ENCODE measurements at regions not wholly inside any gene's neighbourhood (a gene's known extent, or its start where the extent isn't known, plus 50 kb on each side); places are given as distances from the start of the nearest gene placed in this dataset.

DNA sequence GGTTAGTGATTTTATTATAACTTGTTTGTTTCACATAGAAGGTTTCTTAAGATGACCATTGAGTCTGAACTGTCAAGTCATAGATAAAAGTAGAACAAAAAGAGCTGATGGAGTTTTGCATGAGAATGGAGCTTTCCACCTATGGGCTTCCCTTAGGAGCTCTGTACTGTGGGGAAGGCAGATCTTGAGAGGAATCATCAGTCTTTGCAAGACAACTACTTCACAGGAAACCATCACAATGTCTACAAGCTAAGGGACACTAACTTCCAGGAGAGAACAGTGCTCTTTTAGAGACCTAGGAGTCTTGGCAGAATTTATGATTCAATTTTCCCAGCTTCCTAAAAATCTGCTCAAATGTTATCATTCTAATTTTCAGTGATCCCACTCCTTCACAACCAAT lies 78.2 kb downstream of the FBXO5 start:
- Histone ChIP-seq H3K36me3 (no peaks in the 10 kb centered on the region), H3K27me3 (replicated peaks; ENCODE audit: insufficient read depth) (no peaks in the 10 kb centered on the region), H3K4me1 (replicated peaks) (no peaks in the 10 kb centered on the region), H3K4me3 (no peak overlapping the region), H3K27ac (no peak overlapping the region), H3K9me3 (no peaks in the 10 kb centered on the region)
- TF ChIP-seq POLR2A (IDR thresholded peaks at IDR 0.05), result no peak
- TF ChIP-seq, protein P1, sequence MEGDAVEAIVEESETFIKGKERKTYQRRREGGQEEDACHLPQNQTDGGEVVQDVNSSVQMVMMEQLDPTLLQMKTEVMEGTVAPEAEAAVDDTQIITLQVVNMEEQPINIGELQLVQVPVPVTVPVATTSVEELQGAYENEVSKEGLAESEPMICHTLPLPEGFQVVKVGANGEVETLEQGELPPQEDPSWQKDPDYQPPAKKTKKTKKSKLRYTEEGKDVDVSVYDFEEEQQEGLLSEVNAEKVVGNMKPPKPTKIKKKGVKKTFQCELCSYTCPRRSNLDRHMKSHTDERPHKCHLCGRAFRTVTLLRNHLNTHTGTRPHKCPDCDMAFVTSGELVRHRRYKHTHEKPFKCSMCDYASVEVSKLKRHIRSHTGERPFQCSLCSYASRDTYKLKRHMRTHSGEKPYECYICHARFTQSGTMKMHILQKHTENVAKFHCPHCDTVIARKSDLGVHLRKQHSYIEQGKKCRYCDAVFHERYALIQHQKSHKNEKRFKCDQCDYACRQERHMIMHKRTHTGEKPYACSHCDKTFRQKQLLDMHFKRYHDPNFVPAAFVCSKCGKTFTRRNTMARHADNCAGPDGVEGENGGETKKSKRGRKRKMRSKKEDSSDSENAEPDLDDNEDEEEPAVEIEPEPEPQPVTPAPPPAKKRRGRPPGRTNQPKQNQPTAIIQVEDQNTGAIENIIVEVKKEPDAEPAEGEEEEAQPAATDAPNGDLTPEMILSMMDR (IDR thresholded peaks at IDR 0.05), result no peak
- no peak for TF ChIP-seq POLR2AphosphoS5 (IDR thresholded peaks at IDR 0.05)
- intact Hi-C loops (cut with DNase I), result no loop called here
- no peak for DNase-seq (ENCODE audit: low spot score)

DNA sequence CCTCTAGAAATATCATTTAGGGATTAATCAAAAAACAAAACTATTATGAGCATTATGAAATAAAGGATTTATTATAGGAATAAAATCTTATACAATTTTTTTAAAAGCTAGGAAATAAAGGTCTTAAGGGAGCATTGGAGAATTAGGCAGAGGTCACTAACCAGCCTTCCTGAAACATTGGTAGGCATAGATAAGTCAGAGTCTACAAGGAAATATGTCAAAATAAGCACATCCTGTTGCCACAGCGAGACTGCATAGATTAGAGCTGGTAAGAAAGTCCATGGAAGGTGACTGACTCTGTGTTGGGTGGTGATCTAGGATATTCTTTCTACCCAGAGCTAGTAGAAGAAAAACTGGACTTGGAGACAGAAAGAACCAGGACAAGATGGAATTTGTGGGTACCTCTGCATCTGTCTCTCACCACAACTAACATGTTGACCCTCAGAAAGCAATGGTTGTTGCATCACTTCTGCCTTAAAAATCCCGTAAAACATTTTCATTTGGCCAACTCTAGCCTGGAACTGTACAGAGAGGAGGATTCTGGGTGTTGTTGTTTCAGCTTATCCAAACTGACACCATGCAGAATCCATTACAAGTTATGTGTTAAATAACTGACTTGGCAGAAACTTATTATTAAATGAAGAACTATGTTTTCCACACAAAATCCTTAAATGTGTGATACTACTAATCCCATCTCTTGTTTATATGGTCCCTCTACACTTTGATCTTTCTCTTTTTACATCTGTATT lies 77.1 kb downstream of the FBXO5 start:
- intact Hi-C loops (cut with DNase I), result no loop called here
- H3K27ac ChIP-seq, result no peak overlapping the region
- H3K4me1 ChIP-seq (replicated peaks), result no peaks in the 10 kb centered on the region
- H3K4me3 ChIP-seq, result no peak overlapping the region
- H3K9me3 ChIP-seq, result no peaks in the 10 kb centered on the region
- no peaks in the 10 kb centered on the region for H3K36me3 ChIP-seq
- no peaks in the 10 kb centered on the region for H3K27me3 ChIP-seq (replicated peaks; ENCODE audit: insufficient read depth)
- WGBS, result 65% methylated on average over 2 of the region's 2 CpGs
- DNase-seq (ENCODE audit: low spot score), result no peak
- TF ChIP-seq POLR2A (IDR thresholded peaks at IDR 0.05) (no peak), POLR2AphosphoS5 (IDR thresholded peaks at IDR 0.05) (no peak)
- TF ChIP-seq, protein P1 (IDR thresholded peaks at IDR 0.05), result no peak

DNA sequence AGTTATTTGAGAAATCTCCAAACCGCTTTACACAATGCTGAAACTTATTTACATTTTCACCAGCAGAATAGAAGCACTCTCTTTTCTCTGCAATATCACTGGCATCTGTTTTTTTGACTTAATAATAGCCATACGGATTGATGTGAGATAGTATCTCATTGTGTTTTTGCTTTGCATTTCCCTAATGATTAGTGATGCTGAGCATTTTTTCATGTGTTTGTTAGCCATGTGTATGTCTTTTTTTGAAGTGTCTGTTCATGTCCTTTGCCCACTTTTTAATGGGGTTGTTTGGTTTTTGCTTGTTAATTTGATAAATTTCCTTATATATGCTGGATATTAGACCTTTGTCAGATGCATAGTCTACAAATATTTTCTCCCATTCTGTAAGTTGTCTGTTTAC lies 73.6 kb downstream of the FBXO5 start:
- no peaks in the 10 kb centered on the region for H3K27me3 ChIP-seq (replicated peaks; ENCODE audit: insufficient read depth)
- no peak overlapping the region for H3K27ac ChIP-seq
- no peak for DNase-seq (ENCODE audit: low spot score)
- 75% methylated on average over 2 of the region's 2 CpGs for WGBS
- H3K9me3 ChIP-seq, result no peaks in the 10 kb centered on the region
- TF ChIP-seq POLR2AphosphoS5 (IDR thresholded peaks at IDR 0.05) (no peak), POLR2A (IDR thresholded peaks at IDR 0.05) (no peak)
- TF ChIP-seq, protein P1 (IDR thresholded peaks at IDR 0.05), result no peak
- no peak overlapping the region for H3K4me3 ChIP-seq
- intact Hi-C loops (cut with DNase I), result no loop called here
- H3K4me1 ChIP-seq (replicated peaks), result no peaks in the 10 kb centered on the region
- no peaks in the 10 kb centered on the region for H3K36me3 ChIP-seq

DNA sequence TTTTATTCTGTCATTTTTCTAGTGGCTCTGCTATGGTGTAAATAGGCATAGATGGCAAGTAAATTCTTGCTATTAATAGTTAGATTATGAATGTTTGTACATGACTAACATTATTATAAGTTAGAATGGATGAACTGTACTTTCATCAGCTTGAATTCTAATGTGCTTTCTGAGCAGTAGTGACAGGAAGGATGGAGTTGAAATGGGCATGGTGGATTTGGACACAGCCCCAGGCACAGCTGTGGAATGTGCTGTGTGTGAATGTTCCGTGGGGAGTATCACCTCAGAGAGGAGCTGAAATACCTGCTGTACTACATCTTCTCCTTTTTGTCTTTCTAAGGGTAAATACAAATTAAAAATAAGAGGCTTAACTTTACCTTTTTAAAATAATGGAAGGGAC lies 66.8 kb downstream of the FBXO5 start:
- WGBS, result 34% methylated on average over 1 of the region's 1 CpG
- H3K27ac ChIP-seq, result no peak overlapping the region
- H3K4me1 ChIP-seq (replicated peaks), result no peaks in the 10 kb centered on the region
- no peak overlapping the region for H3K4me3 ChIP-seq
- no peaks in the 10 kb centered on the region for H3K36me3 ChIP-seq
- H3K9me3 ChIP-seq, result no peaks in the 10 kb centered on the region
- TF ChIP-seq, protein P1 (IDR thresholded peaks at IDR 0.05), result no peak
- TF ChIP-seq POLR2A (IDR thresholded peaks at IDR 0.05), result no peak
- no peaks in the 10 kb centered on the region for H3K27me3 ChIP-seq (replicated peaks; ENCODE audit: insufficient read depth)
- intact Hi-C loops (cut with DNase I), result no loop called here
- DNase-seq (ENCODE audit: low spot score), result no peak

DNA sequence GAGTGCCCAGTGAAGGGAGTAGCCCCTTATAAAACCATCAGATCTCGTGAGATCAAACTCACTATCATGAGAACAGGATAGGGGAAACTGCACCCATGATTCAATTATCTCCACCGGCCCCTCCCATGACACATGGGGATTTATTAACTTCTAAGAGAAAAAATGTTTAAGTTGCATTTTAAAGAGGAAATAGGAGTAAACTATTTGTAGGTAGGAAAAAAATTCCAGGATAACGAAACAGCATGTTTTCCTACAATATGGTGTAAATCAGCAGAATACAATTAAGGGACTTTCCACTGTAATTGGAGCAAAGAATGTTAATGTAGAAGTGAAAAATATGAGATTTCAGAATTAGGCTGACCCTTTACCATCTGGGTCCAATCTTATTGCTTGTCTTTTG lies 63.9 kb downstream of the FBXO5 start:
- H3K4me3 ChIP-seq, result no peak overlapping the region
- H3K36me3 ChIP-seq, result no peaks in the 10 kb centered on the region
- no peaks in the 10 kb centered on the region for H3K27me3 ChIP-seq (replicated peaks; ENCODE audit: insufficient read depth)
- no peak for TF ChIP-seq POLR2AphosphoS5 (IDR thresholded peaks at IDR 0.05)
- no peak for TF ChIP-seq POLR2A (IDR thresholded peaks at IDR 0.05)
- TF ChIP-seq, protein P1 (IDR thresholded peaks at IDR 0.05), result no peak
- no peaks in the 10 kb centered on the region for H3K4me1 ChIP-seq (replicated peaks)
- no peak for DNase-seq (ENCODE audit: low spot score)
- H3K9me3 ChIP-seq, result no peaks in the 10 kb centered on the region
- no peak overlapping the region for H3K27ac ChIP-seq
- intact Hi-C loops (cut with DNase I), result no loop called here
- 50% methylated on average over 3 of the region's 3 CpGs for WGBS
